GM18511 (cell line): ENCODE measurements at regions not wholly inside any gene's neighbourhood (a gene's known extent, or its start where the extent isn't known, plus 50 kb on each side); places are given as distances from the start of the nearest gene placed in this dataset.

Source experiments
- ATAC-seq: cut with Tn5 transposase; IDR thresholded peaks from one replicate; pipeline ENCODE4 v1.9.1; 2021; ENCODE audit warnings: mild to moderate bottlenecking, moderate library complexity; ENCODE audit not compliant: unreplicated experiment

DNA sequence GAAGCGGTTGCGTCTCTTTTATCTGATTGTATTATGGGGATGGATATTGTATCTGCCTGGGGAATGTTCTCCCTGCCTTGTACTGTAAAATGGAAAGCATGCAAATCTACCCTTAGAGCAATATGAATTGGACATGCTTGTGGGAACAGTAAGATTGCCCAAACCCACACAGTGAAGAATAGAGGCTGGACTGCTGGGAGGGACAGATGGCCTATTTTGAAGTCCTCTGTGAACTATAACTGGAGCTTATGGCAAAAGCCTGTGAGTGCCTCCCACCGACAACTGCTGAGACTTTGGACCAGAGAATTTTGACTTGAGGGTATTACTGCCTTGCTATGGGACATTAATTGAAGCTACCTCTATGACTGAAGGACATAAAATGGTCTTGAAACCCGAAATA lies 168.9 kb downstream of the ERCC6L2 start:
- ATAC-seq: no peak

DNA sequence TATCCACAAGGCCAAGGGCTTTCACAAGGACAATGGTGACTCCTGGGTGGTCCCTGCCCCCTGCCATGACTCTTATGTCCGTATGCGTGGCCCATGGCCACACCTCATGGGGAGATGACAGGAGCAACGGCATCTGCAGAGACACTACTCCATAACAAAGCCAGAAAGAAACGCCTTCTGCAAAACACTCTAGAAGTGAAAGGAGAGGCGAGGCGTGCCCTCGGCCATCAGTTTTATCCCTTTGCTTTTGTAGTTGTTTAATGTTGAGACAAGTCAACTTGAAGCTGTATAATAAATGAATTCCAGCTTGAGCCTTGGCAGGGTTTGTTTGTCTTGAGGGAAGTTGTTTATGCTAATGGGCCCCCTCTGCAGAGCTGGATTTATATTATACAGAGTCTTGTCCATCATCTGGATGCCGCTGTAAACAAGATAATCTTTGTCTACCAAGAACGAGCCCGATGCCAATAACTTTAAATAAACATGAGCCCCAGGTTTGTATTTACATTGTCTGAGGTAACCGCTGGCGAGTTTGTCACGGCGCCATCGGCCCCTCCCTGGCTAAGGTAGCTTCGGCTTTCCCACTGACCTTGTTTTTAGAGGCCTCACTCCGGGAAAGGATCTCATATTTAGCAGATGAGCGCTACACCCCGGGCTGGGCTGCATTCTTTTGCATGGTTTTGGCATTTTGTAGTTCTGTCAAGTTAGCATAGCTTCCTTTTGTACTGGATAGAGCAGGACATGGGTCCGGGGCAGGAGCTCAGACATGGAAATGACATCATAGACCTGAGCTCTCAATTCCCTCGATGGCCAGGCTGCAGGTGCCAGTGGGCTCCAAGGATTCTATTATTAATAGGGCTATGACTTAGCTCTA lies 165.3 kb downstream of the ERCC6L2 start:
- ATAC-seq: no peak

DNA sequence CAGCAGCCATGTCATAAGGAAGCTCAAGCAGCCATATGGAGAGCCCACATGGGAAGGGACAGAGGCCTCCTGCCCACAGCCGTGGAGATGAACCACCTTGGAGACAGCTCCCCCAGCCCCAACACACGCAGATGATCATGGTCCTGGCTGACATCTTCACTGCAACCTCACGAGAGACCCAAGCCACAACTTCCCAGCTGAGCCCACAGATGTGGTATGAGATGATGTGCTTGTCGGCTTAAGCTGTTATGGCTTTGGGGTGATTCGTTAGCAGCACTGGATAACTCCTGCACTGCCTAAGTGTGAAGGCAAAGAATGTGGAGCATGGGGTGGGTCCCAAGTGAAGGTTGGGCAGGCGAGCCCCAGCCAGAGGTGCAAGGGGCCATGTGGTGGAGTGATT lies 163.4 kb downstream of the ERCC6L2 start:
- ATAC-seq: no peak

DNA sequence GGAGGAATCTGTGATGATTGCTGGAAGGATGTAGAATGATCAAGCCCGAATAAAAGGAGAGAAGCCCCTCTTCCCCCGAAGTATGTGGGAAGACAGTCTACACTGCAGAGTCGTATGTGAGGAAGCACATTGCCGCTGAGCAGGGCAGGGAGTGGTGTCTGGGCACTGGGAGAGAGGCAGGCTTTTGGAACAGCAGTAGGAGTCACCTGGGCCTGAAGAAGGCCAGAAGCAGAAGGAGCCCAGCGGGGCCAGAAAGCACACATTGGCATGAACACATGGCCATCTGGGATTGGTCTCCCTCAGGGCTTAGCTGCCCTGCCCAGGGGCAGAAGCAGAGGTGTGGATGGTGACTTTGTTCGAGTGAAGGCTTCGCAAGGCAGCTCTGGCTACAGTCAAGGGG lies 162.8 kb downstream of the ERCC6L2 start:
- no peak for ATAC-seq

DNA sequence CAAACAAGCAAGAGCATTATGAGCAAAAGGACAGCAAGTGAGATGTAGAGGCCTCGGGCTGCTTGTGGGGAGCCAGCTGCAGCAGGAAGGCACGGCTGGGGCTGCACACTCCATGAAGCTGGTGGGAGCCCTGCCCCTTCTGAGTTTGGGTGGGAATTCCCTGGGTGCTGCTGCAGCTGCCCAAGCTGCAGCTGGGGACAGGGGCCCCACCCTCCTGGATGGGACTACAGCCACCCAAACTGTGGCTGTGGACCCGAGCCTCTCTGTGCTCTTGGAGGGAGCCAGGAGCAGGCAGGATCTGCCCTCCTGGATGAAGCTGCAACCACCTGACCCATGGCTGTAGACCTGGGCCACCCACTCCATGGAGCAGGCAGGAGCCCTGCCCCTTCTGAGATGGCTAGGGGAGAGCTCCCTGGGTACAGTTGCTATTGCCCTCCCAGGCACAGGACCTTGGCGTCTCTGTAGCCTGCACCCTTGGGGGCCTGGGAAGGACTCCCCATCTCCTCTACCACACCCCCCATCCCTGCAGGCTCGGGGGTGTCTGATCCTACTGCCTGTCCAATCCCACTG lies 159.1 kb downstream of the ERCC6L2 start:
- ATAC-seq: no peak

DNA sequence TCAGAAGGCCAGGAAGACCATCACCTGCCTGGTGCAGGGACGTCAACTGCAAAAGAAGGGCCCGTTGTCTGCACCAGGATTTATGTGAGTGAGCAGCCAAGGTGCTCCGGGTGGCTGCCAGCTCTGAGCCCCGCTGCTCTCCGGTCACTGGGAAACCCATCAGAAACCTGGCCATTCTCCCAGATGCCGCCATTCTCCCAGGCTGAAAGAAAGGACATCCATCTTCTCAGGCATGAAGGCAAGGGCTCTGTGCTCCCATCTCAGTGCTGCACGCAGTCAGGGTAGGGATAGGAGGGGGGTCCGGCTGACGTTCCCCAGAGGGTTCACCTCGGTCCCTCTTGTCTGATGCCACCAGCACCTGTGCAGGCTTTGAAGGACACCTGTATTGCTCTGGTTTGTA lies 158.4 kb downstream of the ERCC6L2 start:
- no peak for ATAC-seq

DNA sequence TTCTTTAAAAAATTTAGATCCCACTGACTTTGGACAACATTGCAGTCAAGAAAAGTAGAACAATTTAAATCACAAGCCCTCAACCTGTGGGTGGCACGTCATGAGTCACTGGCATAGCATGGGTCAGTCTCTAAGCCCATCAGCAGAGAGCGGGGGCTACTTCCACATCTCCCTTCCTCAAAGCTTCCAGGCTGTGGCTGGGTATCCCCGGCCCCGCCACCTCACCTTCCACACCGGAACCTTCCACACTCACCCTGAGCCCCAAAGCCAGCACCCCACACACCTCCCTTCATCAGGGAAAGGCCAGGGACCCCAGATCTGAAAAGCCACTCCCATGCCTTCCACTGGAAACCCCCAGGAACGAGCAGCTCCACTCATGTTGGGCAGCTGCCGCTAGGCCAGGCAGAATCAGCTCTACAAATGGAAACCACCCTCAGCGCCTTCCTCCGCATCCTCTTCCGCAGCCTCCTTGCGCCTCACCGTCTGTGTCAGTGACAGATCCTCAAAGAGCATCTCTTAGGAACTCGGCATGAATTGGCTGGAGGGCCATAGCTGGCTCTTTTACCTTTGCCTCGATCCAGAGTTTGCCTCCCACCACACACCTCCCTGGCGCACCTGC lies 156.5 kb downstream of the ERCC6L2 start:
- ATAC-seq: no peak

DNA sequence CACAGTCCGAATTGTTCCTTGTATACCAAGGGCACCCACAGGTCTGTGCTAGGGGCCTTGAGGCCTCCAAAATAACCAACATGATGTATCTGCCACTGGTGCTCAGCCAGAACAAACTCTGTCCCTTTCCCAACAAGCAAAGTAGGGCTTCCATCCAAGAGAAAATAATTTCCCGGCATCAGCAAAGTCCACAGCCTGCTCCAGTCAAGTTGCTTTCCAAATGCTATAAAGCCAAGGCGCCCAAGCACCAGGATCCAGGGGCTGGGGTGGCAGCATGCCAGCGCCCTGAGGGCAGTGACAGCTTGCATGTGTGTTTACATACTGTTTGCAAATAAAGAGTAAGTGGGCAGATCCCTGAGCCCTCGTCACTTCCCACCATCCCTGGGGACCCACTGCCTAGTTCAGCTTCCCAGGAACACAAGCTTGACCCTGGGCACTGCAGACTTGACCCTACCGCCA lies 155.9 kb downstream of the ERCC6L2 start:
- ATAC-seq: no peak

DNA sequence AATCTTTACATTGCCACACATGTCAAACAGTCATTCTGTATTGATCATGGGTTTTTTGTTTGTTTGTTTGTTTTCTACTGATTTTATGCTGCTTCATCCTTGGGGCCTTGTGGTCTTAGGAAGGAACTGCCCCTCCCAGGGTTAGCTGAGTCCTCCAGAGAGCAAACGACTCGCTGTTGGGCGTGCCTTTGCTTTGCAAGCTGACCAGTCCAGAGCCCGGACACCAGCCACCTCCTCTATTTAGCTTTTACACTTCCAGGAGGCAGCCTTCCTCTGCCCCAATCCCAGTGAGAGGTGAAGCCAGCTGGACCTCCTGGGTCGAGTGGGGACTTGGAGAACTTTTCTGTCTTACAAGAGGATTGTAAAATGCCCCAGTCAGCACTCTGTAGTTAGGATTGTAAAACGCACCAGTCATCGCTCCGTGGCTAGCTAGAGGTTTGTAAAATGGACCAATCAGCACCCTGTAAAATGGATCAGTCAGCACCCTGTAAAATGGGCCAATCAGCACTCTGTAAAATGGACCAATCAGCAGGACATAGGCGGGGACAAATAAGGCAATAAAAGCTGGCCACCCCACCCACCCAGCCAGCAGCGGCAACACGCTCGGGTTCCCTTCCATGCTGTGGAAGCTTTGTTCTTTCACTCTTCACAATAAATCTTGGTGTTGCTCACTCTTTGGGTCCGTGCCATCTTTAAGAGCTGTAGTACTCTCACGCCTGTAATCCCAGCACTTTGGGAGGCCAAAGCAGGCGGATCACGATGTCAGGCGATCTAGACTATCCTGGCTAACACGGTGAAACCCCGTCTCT lies 154.4 kb downstream of the ERCC6L2 start:
- ATAC-seq: no peak

DNA sequence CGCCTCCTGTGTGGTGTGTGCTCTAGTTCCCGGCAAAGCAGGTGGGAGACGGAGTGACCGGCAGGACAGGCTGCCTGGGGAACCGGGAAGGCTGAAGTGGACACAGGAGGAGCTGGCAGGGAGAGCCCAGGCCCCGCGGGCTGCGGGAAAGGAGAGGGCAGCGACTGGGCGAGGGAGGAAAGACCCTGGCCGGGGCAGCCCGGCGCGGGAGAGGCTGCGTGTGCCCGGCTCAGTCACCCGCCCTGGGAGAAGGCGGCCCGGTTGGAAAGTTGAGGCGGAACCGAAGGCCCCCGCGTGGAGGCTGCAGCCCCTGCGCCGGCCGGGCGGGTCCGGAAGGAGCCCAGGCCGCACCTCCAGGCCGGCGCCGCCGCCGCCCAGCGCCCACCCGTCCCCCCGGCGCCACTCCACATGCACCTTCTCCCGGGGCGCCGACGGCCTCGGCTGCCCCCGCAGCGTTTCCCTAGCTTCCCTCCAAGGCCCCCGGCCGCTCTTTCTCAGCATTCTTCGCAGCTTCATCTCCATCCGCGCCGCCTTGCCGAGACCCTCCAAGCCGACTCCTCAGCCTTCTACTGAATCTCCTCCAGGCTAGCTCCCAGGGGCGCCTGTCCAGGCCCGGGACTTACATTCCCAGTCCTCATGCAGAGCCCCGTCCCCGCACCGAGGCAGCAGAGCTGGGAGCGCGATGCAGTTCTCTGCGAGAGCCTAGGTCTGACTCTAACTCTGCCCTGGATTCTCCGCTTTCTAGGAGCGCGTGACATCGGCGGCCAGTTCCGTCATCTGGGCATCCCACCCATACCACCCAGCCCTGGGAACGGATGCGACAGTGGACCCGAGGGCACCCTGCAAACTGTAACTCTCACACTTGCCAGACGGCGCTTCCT lies 152.0 kb downstream of the ERCC6L2 start:
- no peak for ATAC-seq

DNA sequence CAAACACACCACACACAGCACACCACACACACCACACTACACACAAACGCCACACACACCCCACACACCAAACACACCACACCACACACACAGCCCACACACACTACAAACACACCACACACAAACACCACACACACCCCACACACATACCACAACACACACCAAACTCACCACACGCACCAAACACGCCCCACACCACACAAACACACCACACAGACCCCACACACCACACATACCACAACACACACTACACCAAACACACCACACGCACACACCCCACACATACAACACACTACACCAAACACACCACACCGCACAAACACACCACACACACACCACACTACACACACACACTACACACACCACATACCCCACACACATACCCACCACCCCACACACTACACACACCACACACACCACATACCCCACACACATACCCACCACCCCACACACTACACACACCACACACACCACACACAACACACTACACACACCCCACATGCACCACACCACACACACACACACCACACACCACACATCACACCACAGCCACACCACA lies 151.2 kb downstream of the ERCC6L2 start:
- ATAC-seq: no peak

DNA sequence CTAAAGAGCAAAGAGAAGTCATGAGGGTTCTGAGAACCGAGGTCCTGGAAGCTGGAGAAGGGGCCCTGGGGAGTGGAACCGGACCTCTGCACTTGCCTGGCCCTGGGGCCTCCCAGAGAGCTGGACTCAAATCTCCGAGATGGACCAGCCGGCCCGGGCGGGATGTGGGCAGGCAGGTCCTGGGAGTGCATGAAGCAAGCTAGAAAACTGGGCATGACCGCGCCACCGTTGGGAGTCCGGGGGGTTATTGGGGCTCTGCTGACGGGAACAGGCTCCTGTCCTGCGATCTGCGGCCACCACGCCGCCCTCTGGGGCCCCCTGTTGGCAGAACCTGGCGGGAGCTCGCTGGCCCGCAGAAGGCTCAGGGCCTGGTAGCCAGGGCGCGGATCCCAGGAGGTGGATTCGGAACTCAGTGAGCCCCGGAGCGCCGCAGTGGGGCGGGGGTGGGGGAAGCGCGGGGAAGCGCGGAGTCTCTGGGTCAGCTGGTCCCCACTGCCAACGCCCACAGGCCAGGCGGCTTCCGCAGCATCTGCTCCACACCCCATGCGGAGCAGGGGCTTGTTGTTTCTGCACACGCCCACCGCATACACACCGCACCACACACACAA lies 150.6 kb downstream of the ERCC6L2 start:
- ATAC-seq: no peak

DNA sequence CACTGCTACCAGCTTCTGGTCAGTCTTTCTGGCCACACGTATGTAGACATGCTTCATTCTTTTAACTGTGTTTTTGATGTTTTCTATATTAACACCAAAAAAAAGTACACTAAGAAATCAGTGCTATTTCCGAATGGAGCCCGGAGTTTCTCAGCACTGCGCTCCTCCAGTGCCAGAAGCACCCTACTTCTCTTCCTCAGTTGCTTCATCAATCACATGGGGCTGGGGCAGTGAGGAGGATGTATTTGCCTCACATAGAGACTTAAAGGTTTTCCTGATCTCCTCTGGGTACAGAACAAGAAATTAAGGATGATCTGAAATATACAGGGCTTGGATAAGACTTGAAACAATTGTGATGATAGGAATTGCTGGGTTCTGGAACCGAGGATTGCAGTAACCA lies 148.0 kb downstream of the ERCC6L2 start:
- ATAC-seq: no peak

DNA sequence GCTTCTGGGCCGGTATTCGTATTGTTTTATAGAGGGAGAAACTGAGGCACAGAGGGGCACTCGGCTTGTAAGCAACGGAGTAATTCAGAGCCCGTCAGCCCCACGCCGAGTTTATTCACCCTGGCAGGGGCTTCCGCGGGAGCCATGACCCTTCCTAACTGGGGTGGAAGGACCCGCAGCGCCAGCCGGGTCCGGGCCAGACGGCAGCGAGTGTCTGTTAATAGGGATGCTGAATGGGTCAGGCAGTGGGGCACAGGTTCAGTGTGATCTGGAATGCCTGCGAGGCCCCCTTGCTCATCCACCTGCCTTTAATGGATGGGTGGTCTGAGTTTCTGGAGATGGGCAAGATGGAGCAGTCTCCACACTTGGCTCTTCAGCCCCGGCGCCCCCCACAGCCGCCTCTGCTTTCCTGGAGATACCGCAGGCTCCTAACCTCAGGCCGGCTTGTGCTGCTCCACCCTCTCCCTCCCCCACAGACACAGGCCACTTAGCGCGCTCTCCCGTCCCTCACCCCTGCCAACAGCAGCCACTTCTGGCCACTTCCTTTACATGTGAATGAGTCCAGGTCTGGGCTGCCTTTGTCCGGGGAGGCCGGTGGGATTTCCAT lies 147.1 kb downstream of the ERCC6L2 start:
- ATAC-seq: no peak

DNA sequence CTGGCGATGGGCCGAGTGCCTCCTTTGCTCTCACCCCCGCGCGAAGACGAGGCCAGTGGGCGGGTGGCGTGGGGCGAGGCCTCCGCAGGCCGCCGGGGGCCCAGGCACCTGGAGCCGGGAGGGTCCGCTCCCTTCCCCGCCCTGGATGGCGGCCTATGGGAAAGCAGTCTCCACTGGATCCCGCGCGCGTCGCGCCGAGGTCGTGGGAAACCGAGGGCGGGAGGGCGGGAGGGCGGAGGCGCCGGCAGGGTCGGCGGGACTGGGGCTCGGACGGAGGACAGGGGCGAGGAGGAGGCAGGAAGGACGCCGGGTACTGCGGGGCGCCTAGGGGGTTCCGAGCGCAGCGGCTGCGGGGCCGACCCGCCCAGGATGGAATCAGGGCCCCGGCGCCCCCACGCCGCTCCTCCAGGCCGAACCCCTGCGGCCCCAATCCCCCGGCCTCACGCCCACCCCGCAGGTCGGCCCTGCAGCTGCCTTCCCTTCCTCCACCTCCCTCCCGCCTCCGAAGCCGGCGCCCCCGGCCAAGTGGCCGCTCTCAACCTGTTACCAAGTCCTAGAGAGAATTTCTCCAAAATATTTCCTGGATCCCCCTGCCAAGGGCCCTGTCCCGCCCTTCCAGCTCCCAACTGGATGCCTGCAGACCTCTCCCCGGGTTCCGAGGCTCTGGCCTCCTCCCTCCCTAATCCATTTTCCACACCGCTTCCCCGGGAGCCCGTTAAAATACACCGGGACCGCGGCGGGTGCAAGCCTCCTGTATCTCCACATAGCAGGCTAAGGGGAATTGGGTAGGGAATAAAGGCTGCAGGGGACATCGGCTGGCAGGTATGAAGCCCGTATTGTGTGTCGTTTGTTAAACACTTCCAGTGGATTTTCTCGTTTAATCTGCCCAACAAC lies 146.3 kb downstream of the ERCC6L2 start:
- no peak for ATAC-seq

DNA sequence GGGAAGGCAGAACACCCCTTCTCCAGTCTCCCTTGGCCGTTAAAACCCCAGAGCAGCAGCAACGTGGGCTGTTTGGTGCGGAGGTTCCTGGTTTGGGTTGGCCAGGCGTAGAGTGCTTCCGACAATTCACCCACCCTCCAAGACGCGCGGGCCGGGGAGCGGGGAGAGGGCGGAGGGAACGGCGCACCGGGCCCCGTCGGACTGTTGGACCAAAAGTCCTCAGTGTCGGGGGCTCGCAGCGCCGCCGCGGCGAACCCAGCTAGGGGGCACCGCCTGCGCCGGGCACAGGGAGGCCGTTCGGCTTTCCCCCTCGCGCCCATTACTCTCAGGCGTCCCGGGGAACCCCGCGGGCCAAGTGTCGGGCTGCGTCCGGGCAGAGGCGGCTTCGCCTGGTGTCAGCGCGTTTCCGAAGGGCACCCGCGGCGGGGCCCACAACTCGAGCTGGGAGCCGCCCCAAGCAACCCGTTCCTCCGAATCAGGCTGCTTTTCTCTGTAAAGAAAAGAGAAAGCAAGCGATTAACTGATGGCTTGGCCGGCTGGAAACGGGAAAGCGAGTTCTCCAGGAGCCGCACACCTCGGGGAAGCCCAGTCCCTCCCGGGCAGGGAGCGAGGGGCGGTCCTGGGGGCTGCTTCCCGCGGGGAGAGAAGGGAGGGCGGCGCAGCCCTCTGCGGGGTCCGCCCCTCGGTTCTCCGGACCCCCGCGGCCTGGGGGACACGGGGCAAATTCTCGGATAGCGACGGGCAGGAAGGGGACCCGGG lies 145.5 kb downstream of the ERCC6L2 start:
- ATAC-seq: no peak

DNA sequence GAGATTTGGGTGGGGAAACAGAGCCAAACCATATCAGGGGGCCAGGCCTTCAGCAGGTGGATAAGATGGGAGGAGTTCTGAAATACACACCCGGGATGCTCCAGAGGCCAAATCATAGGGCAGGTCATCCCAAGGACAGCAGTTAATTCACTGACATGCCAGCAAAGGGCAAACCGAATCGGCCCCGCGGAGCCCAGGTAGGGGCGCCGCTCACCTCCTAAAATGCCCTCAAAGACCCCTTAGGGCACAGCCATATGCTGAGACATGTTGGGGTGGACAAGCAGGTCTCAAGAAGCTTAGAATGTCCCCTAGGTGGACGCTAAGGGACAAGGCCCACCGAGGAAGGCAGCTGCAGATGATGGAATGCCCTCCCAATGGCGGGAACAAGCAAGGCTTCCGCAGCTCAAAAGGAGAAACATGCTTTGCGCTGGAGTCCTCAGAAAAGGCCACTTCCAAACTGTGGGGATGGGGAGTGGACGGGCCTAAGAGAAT lies 144.9 kb downstream of the ERCC6L2 start:
- no peak for ATAC-seq
